MM.1S (cell line): ENCODE measurements at regions not wholly inside any gene's neighbourhood (a gene's known extent, or its start where the extent isn't known, plus 50 kb on each side); places are given as distances from the start of the nearest gene placed in this dataset.

Source experiments
- DNase-seq: peaks from one replicate; pipeline ENCODE4 v3.0.0-alpha.2; 2015
- H2AFZ ChIP-seq: fragments of 300-600 bp; sonication (generic); 2 replicates; pipeline ENCODE4 v1.6.0; 2016; ENCODE audit warnings: antibody characterized with exemption, low read length
- H3F3A ChIP-seq: fragments of 300-600 bp; sonication (generic); 2 replicates; pipeline ENCODE4 v1.6.1; 2016; ENCODE audit warnings: mild to moderate bottlenecking, antibody characterized with exemption, low read length, moderate library complexity, mixed read lengths; ENCODE audit not compliant: insufficient read depth
- H3K27ac ChIP-seq: fragments of 300-600 bp; sonication (generic); 2 replicates; pipeline ENCODE4 v1.5.1; 2016; ENCODE audit warnings: mild to moderate bottlenecking, low read length
- H3K27me3 ChIP-seq: fragments of 300-600 bp; sonication (generic); replicated peaks from 2 replicates; pipeline ENCODE4 v1.6.0; 2016; ENCODE audit warnings: low read length; ENCODE audit not compliant: insufficient read depth
- H3K36me3 ChIP-seq: fragments of 300-600 bp; sonication (generic); replicated peaks from 2 replicates; pipeline ENCODE4 v1.6.1; 2016; ENCODE audit warnings: mild to moderate bottlenecking, low read length, mixed read lengths; ENCODE audit not compliant: insufficient read depth
- H3K4me1 ChIP-seq: fragments of 300-600 bp; sonication (generic); 2 replicates; pipeline ENCODE4 v1.6.1; 2016; ENCODE audit warnings: low read length, mixed read lengths
- H3K4me2 ChIP-seq: fragments of 300-600 bp; sonication (generic); 2 replicates; pipeline ENCODE4 v1.6.0; 2016; ENCODE audit warnings: low read depth, low read length
- H3K4me3 ChIP-seq: fragments of 300-600 bp; sonication (generic); 2 replicates; pipeline ENCODE4 v1.5.1; 2016; ENCODE audit warnings: low read length, mixed read lengths
- H3K79me2 ChIP-seq: fragments of 300-600 bp; sonication (generic); 2 replicates; pipeline ENCODE4 v1.6.1; 2016; ENCODE audit warnings: mixed run types, low read length, mixed read lengths
- H3K9ac ChIP-seq: fragments of 300-600 bp; sonication (generic); 2 replicates; pipeline ENCODE4 v1.6.1; 2016; ENCODE audit warnings: low read length, mixed read lengths
- H3K9me2 ChIP-seq: fragments of 300-600 bp; sonication (generic); replicated peaks from 2 replicates; pipeline ENCODE4 v1.6.1; 2016; ENCODE audit warnings: mild to moderate bottlenecking, low read length, mixed read lengths; ENCODE audit not compliant: insufficient read depth
- H3K9me3 ChIP-seq: fragments of 300-600 bp; sonication (generic); replicated peaks from 2 replicates; pipeline ENCODE4 v1.6.1; 2016; ENCODE audit warnings: mild to moderate bottlenecking, low read length, mixed read lengths; ENCODE audit not compliant: insufficient read depth
- H4K20me1 ChIP-seq: fragments of 300-600 bp; sonication (generic); 2 replicates; pipeline ENCODE4 v1.6.1; 2016; ENCODE audit warnings: mild to moderate bottlenecking, low read length, moderate library complexity, mixed read lengths; ENCODE audit not compliant: insufficient read depth
- CTCF ChIP-seq: fragments of 300-600 bp; sonication (generic); IDR thresholded peaks from 2 replicates; pipeline ENCODE4 v1.5.1; 2016; ENCODE audit warnings: antibody characterized with exemption, low read length, mixed read lengths
- EZH2 ChIP-seq: fragments of 300-600 bp; sonication (generic); optimal IDR thresholded peaks from 2 replicates; pipeline ENCODE3; 2017; ENCODE audit warnings: low read depth, mild to moderate bottlenecking, antibody characterized with exemption, low read length, mixed read lengths
- EZH2phosphoT487 ChIP-seq: fragments of 300-600 bp; sonication (generic); IDR thresholded peaks from 2 replicates; pipeline ENCODE4 v1.6.1; 2018; ENCODE audit warnings: antibody characterized with exemption, low read length

- Histone ChIP-seq H3K36me3 (no peaks in the 10 kb centered on the region), H2AFZ (no peak overlapping the region), H3K4me2 (no peak overlapping the region), H4K20me1 (no peaks in the 10 kb centered on the region), H3K9ac (no peak overlapping the region), H3K4me3 (no peak overlapping the region), H3K79me2 (no peaks in the 10 kb centered on the region), H3K27ac (no peak overlapping the region), H3K4me1 (no peaks in the 10 kb centered on the region), H3F3A (no peaks in the 10 kb centered on the region), H3K9me2 (no peaks in the 10 kb centered on the region), H3K27me3 (no peaks in the 10 kb centered on the region), H3K9me3 (no peaks in the 10 kb centered on the region)
- no peak for DNase-seq
- TF ChIP-seq EZH2phosphoT487: no peak
- no peak for TF ChIP-seq CTCF
- TF ChIP-seq EZH2: no peak
These were observed 244.3 kb upstream of the ZNF608 start for GRCh38 chr5:124990723-124991122.

- no peak overlapping the region for H3K27ac ChIP-seq
- no peak overlapping the region for H2AFZ ChIP-seq
- DNase-seq: no peak
These were observed 249.0 kb upstream of the ZNF608 start for GRCh38 chr5:124995421-124995820.

GRCh38 chr5:124996023-124996763 lies 249.8 kb upstream of the ZNF608 start:
- DNase-seq: no peak
- Histone ChIP-seq H3K9ac (no peak overlapping the region), H3K4me1 (no peaks in the 10 kb centered on the region), H3K27me3 (no peaks in the 10 kb centered on the region), H3K9me3 (no peaks in the 10 kb centered on the region), H4K20me1 (no peaks in the 10 kb centered on the region), H2AFZ (no peak overlapping the region), H3K79me2 (no peaks in the 10 kb centered on the region), H3K27ac (no peak overlapping the region), H3K36me3 (no peaks in the 10 kb centered on the region), H3K4me2 (no peak overlapping the region), H3K9me2 (no peaks in the 10 kb centered on the region), H3K4me3 (no peak overlapping the region), H3F3A (no peaks in the 10 kb centered on the region)
- no peak for TF ChIP-seq EZH2phosphoT487
- TF ChIP-seq CTCF: no peak
- no peak for TF ChIP-seq EZH2

More at GRCh38 chr5:124995421-124995820, 249.0 kb upstream of the ZNF608 start:
- Histone ChIP-seq H3K9ac (no peak overlapping the region), H4K20me1 (no peaks in the 10 kb centered on the region), H3K27me3 (no peaks in the 10 kb centered on the region), H3F3A (no peaks in the 10 kb centered on the region), H3K4me1 (no peaks in the 10 kb centered on the region), H3K36me3 (no peaks in the 10 kb centered on the region), H3K9me3 (no peaks in the 10 kb centered on the region), H3K79me2 (no peaks in the 10 kb centered on the region), H3K4me3 (no peak overlapping the region), H3K4me2 (no peak overlapping the region), H3K9me2 (no peaks in the 10 kb centered on the region)
- TF ChIP-seq CTCF (no peak), EZH2phosphoT487 (no peak), EZH2 (no peak)
